ENCODE measurements at regions not wholly inside any gene's neighbourhood (a gene's known extent, or its start where the extent isn't known, plus 50 kb on each side); places are given as distances from the start of the nearest gene placed in this dataset.

DNA sequence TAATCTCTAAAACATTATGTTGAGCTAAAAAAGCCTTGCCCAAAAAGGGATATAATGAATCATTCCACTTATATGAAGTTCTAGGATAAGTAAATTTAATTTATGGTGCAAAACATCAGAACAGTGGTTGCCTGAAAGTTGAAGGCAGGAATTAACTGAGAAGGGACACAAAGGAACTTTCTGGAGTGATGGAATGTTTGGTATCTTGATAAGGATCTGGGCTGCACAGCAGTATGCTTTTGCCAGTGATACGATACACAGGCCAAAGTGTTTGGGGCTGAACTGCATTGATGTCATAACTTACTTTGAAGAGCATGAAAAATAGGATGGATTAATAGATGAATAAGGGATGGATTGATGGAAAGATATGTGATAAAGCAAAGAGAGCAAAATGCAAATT lies 146.1 kb upstream of the LRFN2 start:
- Histone ChIP-seq H3K4me3 (ENCODE audit: low read depth in 1 of 2, low read length in 2 of 2) (no peak overlapping the region), H3K36me3 (ENCODE audit: control insufficient read depth in 1 of 2, insufficient read depth in 2 of 2, low read length in 2 of 2) (no peaks in the 10 kb centered on the region), H3K9me3 (ENCODE audit: control insufficient read depth in 1 of 2, low read length in 2 of 2) (no peaks in the 10 kb centered on the region), H3K27ac (ENCODE audit: low read depth, low read length) (no peak overlapping the region), H3K9ac (ENCODE audit: low read depth in 1 of 2, low read length in 2 of 2) (no peak overlapping the region), H3K4me1 (ENCODE audit: control insufficient read depth in 1 of 2, insufficient read depth in 2 of 2, low read length in 2 of 2) (no peaks in the 10 kb centered on the region), H3K27me3 (ENCODE audit: control insufficient read depth in 1 of 2, insufficient read depth in 2 of 2, low read length in 2 of 2) (peaks cover 4 to 5% of the 10 kb centered on the region in 2 donors)

DNA sequence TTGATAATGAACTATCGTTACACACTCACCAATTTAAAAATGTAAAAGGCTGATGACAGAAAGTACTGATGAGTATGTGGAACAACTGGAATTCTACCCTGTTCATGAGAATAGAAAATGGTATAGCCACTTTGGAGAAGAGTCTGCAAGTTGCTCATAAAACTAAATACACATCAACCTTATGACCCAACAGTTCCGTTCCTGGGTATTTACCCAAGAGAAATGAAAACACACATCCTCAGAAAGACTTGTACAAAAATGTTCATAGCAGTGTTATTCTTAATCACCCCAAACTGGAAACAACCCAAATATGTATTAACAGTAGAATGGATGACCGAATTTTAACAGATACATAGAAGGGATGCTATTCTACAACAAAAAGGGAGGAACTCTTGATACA lies 145.7 kb upstream of the LRFN2 start:
- Histone ChIP-seq H3K4me1 (ENCODE audit: control insufficient read depth in 1 of 2, insufficient read depth in 2 of 2, low read length in 2 of 2) (no peaks in the 10 kb centered on the region), H3K9me3 (ENCODE audit: control insufficient read depth in 1 of 2, low read length in 2 of 2) (no peaks in the 10 kb centered on the region), H3K27me3 (ENCODE audit: control insufficient read depth in 1 of 2, insufficient read depth in 2 of 2, low read length in 2 of 2) (peaks cover 4 to 5% of the 10 kb centered on the region in 2 donors), H3K36me3 (ENCODE audit: control insufficient read depth in 1 of 2, insufficient read depth in 2 of 2, low read length in 2 of 2) (no peaks in the 10 kb centered on the region), H3K4me3 (ENCODE audit: low read depth in 1 of 2, low read length in 2 of 2) (no peak overlapping the region), H3K27ac (ENCODE audit: low read depth, low read length) (no peak overlapping the region), H3K9ac (ENCODE audit: low read depth in 1 of 2, low read length in 2 of 2) (no peak overlapping the region)

GRCh38 chr6:40728643-40729042 lies 141.5 kb upstream of the LRFN2 start:
- H3K9me3 ChIP-seq (ENCODE audit: control insufficient read depth in 1 of 2, low read length in 2 of 2): no peaks in the 10 kb centered on the region
- H3K27me3 ChIP-seq (ENCODE audit: control insufficient read depth in 1 of 2, insufficient read depth in 2 of 2, low read length in 2 of 2): no peaks in the 10 kb centered on the region
- H3K4me1 ChIP-seq (ENCODE audit: control insufficient read depth in 1 of 2, insufficient read depth in 2 of 2, low read length in 2 of 2): no peaks in the 10 kb centered on the region
- no peaks in the 10 kb centered on the region for H3K36me3 ChIP-seq (ENCODE audit: control insufficient read depth in 1 of 2, insufficient read depth in 2 of 2, low read length in 2 of 2)
- no peak overlapping the region for H3K27ac ChIP-seq (ENCODE audit: low read depth, low read length)
- no peak overlapping the region for H3K4me3 ChIP-seq (ENCODE audit: low read depth in 1 of 2, low read length in 2 of 2)
- H3K9ac ChIP-seq (ENCODE audit: low read depth in 1 of 2, low read length in 2 of 2): no peak overlapping the region

DNA sequence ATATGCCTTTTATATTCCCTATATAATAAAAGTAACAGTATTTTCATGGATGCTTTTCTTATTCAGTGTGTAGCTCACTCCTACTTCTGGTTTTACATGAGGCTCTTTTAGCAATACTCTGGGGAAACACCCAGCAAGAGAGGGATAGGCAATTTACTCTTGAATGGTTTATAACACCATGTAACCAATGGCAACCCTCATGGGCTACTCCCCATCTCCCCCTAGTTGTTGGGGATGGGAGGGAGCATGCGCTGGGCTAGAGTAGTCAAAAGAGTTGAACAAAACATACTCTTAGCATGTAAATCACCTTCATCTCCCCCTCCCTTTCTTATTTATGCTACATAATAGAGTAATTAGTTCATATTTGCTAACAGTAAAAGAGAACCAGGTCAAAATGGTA lies 140.1 kb upstream of the LRFN2 start:
- Histone ChIP-seq H3K27ac (ENCODE audit: low read depth, low read length) (no peak overlapping the region), H3K4me1 (ENCODE audit: control insufficient read depth in 1 of 2, insufficient read depth in 2 of 2, low read length in 2 of 2) (peaks cover 4 to 8% of the 10 kb centered on the region in 2 donors), H3K9me3 (ENCODE audit: control insufficient read depth in 1 of 2, low read length in 2 of 2) (no peaks in the 10 kb centered on the region), H3K9ac (ENCODE audit: low read depth in 1 of 2, low read length in 2 of 2) (no peak overlapping the region), H3K27me3 (ENCODE audit: control insufficient read depth in 1 of 2, insufficient read depth in 2 of 2, low read length in 2 of 2) (no peaks in the 10 kb centered on the region), H3K4me3 (ENCODE audit: low read depth in 1 of 2, low read length in 2 of 2) (no peak overlapping the region), H3K36me3 (ENCODE audit: control insufficient read depth in 1 of 2, insufficient read depth in 2 of 2, low read length in 2 of 2) (no peaks in the 10 kb centered on the region)

DNA sequence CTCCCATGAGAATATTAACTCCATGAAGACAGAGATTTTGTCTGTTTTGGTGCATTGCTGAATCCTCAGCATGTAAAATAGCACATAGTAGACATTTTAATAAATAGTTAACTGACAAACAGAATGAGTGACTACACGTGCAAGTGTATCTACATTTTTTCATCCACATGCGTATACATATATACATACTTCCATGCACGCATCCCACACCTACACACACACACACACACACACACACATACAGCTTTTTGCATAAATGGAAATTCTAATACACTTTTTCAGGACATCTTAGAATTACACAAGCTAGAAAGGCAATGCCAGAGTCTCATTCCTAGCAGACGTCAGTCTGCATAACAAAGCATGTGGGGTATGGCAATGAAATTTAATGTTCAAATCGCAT lies 139.7 kb upstream of the LRFN2 start:
- Histone ChIP-seq H3K36me3 (ENCODE audit: control insufficient read depth in 1 of 2, insufficient read depth in 2 of 2, low read length in 2 of 2) (no peaks in the 10 kb centered on the region), H3K4me1 (ENCODE audit: control insufficient read depth in 1 of 2, insufficient read depth in 2 of 2, low read length in 2 of 2) (peaks cover 4 to 11% of the 10 kb centered on the region in 2 donors), H3K9me3 (ENCODE audit: control insufficient read depth in 1 of 2, low read length in 2 of 2) (no peaks in the 10 kb centered on the region), H3K9ac (ENCODE audit: low read depth in 1 of 2, low read length in 2 of 2) (no peak overlapping the region), H3K27me3 (ENCODE audit: control insufficient read depth in 1 of 2, insufficient read depth in 2 of 2, low read length in 2 of 2) (no peaks in the 10 kb centered on the region), H3K27ac (ENCODE audit: low read depth, low read length) (no peak overlapping the region), H3K4me3 (ENCODE audit: low read depth in 1 of 2, low read length in 2 of 2) (no peak overlapping the region)

- Histone ChIP-seq H3K9me3 (ENCODE audit: control insufficient read depth in 1 of 2, low read length in 2 of 2) (no peaks in the 10 kb centered on the region), H3K27ac (ENCODE audit: low read depth, low read length) (no peak overlapping the region), H3K36me3 (ENCODE audit: control insufficient read depth in 1 of 2, insufficient read depth in 2 of 2, low read length in 2 of 2) (no peaks in the 10 kb centered on the region), H3K4me1 (ENCODE audit: control insufficient read depth in 1 of 2, insufficient read depth in 2 of 2, low read length in 2 of 2) (peaks cover 4 to 15% of the 10 kb centered on the region in 2 donors), H3K9ac (ENCODE audit: low read depth in 1 of 2, low read length in 2 of 2) (no peak overlapping the region), H3K4me3 (ENCODE audit: low read depth in 1 of 2, low read length in 2 of 2) (no peak overlapping the region), H3K27me3 (ENCODE audit: control insufficient read depth in 1 of 2, insufficient read depth in 2 of 2, low read length in 2 of 2) (no peaks in the 10 kb centered on the region)
Observed at GRCh38 chr6:40725390-40725789, 138.2 kb upstream of the LRFN2 start.

- Histone ChIP-seq H3K9ac (ENCODE audit: low read depth in 1 of 2, low read length in 2 of 2) (no peak overlapping the region), H3K27me3 (ENCODE audit: control insufficient read depth in 1 of 2, insufficient read depth in 2 of 2, low read length in 2 of 2) (no peaks in the 10 kb centered on the region), H3K9me3 (ENCODE audit: control insufficient read depth in 1 of 2, low read length in 2 of 2) (no peaks in the 10 kb centered on the region), H3K27ac (ENCODE audit: low read depth, low read length) (no peak overlapping the region), H3K4me3 (ENCODE audit: low read depth in 1 of 2, low read length in 2 of 2) (no peak overlapping the region), H3K36me3 (ENCODE audit: control insufficient read depth in 1 of 2, insufficient read depth in 2 of 2, low read length in 2 of 2) (no peaks in the 10 kb centered on the region), H3K4me1 (ENCODE audit: control insufficient read depth in 1 of 2, insufficient read depth in 2 of 2, low read length in 2 of 2) (peaks cover 6 to 19% of the 10 kb centered on the region in 2 donors)
Observed at GRCh38 chr6:40724886-40725285, 137.7 kb upstream of the LRFN2 start.

- Histone ChIP-seq H3K27ac (ENCODE audit: low read depth, low read length) (no peak overlapping the region), H3K9ac (ENCODE audit: low read depth in 1 of 2, low read length in 2 of 2) (no peak overlapping the region), H3K36me3 (ENCODE audit: control insufficient read depth in 1 of 2, insufficient read depth in 2 of 2, low read length in 2 of 2) (no peaks in the 10 kb centered on the region), H3K4me1 (ENCODE audit: control insufficient read depth in 1 of 2, insufficient read depth in 2 of 2, low read length in 2 of 2) (peaks cover 8 to 21% of the 10 kb centered on the region in 2 donors), H3K27me3 (ENCODE audit: control insufficient read depth in 1 of 2, insufficient read depth in 2 of 2, low read length in 2 of 2) (no peaks in the 10 kb centered on the region), H3K4me3 (ENCODE audit: low read depth in 1 of 2, low read length in 2 of 2) (no peak overlapping the region), H3K9me3 (ENCODE audit: control insufficient read depth in 1 of 2, low read length in 2 of 2) (no peaks in the 10 kb centered on the region)
Observed at GRCh38 chr6:40723967-40724366, 136.8 kb upstream of the LRFN2 start.

- H3K9me3 ChIP-seq (ENCODE audit: control insufficient read depth in 1 of 2, low read length in 2 of 2): no peaks in the 10 kb centered on the region
- no peak overlapping the region for H3K27ac ChIP-seq (ENCODE audit: low read depth, low read length)
- no peak overlapping the region for H3K9ac ChIP-seq (ENCODE audit: low read depth in 1 of 2, low read length in 2 of 2)
- no peak overlapping the region for H3K4me3 ChIP-seq (ENCODE audit: low read depth in 1 of 2, low read length in 2 of 2)
- no peaks in the 10 kb centered on the region for H3K36me3 ChIP-seq (ENCODE audit: control insufficient read depth in 1 of 2, insufficient read depth in 2 of 2, low read length in 2 of 2)
- H3K27me3 ChIP-seq (ENCODE audit: control insufficient read depth in 1 of 2, insufficient read depth in 2 of 2, low read length in 2 of 2): no peaks in the 10 kb centered on the region
- H3K4me1 ChIP-seq (ENCODE audit: control insufficient read depth in 1 of 2, insufficient read depth in 2 of 2, low read length in 2 of 2): peaks cover 8 to 21% of the 10 kb centered on the region in 2 donors
Observed at GRCh38 chr6:40722553-40723258, 135.5 kb upstream of the LRFN2 start.

- H3K4me1 ChIP-seq (ENCODE audit: control insufficient read depth in 1 of 2, insufficient read depth in 2 of 2, low read length in 2 of 2): peaks cover 8 to 21% of the 10 kb centered on the region in 2 donors
Observed at GRCh38 chr6:40722091-40722490, 134.9 kb upstream of the LRFN2 start.

More at GRCh38 chr6:40722091-40722490, 134.9 kb upstream of the LRFN2 start:
- H3K9ac ChIP-seq (ENCODE audit: low read depth in 1 of 2, low read length in 2 of 2): no peak overlapping the region
- no peak overlapping the region for H3K27ac ChIP-seq (ENCODE audit: low read depth, low read length)
- no peaks in the 10 kb centered on the region for H3K27me3 ChIP-seq (ENCODE audit: control insufficient read depth in 1 of 2, insufficient read depth in 2 of 2, low read length in 2 of 2)
- no peaks in the 10 kb centered on the region for H3K36me3 ChIP-seq (ENCODE audit: control insufficient read depth in 1 of 2, insufficient read depth in 2 of 2, low read length in 2 of 2)
- no peak overlapping the region for H3K4me3 ChIP-seq (ENCODE audit: low read depth in 1 of 2, low read length in 2 of 2)
- H3K9me3 ChIP-seq (ENCODE audit: control insufficient read depth in 1 of 2, low read length in 2 of 2): no peaks in the 10 kb centered on the region

Measured in duodenal mucosa (tissue), 2 donors.